ENCODE measurements at regions not wholly inside any gene's neighbourhood (a gene's known extent, or its start where the extent isn't known, plus 50 kb on each side); places are given as distances from the start of the nearest gene placed in this dataset.

DNA sequence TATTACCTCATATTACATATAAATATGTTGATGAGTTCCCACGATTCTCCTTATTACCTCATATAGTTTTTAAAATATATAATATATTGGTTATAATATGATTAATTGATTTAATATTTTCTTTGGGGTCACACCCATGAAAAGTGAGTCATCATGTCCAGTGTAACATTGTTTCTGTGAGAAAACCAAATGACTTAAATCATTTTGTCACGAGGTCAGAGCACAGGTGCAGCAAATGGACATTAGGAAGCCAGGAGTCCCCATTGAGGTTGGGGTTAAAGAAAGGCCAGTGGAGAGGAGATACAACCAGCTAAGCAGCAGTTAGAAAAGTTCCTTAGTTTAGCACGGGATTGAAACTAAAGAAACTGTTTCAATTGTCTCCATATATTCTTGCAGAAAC lies 133.9 kb upstream of the RAPGEF2 start:
- TF ChIP-seq NFIC (IDR thresholded peaks at IDR 0.05; ENCODE audit: borderline replicate concordance) (no peak), REST (IDR thresholded peaks at IDR 0.05; ENCODE audit: low read depth, low read length) (no peak), SMC3 (IDR thresholded peaks at IDR 0.05; ENCODE audit: low read depth, low read length) (no peak), YY1 (IDR thresholded peaks at IDR 0.05; ENCODE audit: low read depth) (no peak), POLR2AphosphoS5 (IDR thresholded peaks at IDR 0.05; ENCODE audit: low read depth, low read length) (no peak), SIN3A (IDR thresholded peaks at IDR 0.05; ENCODE audit: borderline replicate concordance, low read depth, low read length) (no peak), RFX5 (IDR thresholded peaks at IDR 0.05; ENCODE audit: low read length) (no peak)
- TF ChIP-seq, protein P1, sequence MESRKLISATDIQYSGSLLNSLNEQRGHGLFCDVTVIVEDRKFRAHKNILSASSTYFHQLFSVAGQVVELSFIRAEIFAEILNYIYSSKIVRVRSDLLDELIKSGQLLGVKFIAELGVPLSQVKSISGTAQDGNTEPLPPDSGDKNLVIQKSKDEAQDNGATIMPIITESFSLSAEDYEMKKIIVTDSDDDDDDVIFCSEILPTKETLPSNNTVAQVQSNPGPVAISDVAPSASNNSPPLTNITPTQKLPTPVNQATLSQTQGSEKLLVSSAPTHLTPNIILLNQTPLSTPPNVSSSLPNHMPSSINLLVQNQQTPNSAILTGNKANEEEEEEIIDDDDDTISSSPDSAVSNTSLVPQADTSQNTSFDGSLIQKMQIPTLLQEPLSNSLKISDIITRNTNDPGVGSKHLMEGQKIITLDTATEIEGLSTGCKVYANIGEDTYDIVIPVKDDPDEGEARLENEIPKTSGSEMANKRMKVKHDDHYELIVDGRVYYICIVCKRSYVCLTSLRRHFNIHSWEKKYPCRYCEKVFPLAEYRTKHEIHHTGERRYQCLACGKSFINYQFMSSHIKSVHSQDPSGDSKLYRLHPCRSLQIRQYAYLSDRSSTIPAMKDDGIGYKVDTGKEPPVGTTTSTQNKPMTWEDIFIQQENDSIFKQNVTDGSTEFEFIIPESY (IDR thresholded peaks at IDR 0.05; ENCODE audit: borderline replicate concordance, low read depth), result no peak
- TF ChIP-seq, protein P2, sequence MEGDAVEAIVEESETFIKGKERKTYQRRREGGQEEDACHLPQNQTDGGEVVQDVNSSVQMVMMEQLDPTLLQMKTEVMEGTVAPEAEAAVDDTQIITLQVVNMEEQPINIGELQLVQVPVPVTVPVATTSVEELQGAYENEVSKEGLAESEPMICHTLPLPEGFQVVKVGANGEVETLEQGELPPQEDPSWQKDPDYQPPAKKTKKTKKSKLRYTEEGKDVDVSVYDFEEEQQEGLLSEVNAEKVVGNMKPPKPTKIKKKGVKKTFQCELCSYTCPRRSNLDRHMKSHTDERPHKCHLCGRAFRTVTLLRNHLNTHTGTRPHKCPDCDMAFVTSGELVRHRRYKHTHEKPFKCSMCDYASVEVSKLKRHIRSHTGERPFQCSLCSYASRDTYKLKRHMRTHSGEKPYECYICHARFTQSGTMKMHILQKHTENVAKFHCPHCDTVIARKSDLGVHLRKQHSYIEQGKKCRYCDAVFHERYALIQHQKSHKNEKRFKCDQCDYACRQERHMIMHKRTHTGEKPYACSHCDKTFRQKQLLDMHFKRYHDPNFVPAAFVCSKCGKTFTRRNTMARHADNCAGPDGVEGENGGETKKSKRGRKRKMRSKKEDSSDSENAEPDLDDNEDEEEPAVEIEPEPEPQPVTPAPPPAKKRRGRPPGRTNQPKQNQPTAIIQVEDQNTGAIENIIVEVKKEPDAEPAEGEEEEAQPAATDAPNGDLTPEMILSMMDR (IDR thresholded peaks at IDR 0.05), result no peak
- TF ChIP-seq, protein P3, sequence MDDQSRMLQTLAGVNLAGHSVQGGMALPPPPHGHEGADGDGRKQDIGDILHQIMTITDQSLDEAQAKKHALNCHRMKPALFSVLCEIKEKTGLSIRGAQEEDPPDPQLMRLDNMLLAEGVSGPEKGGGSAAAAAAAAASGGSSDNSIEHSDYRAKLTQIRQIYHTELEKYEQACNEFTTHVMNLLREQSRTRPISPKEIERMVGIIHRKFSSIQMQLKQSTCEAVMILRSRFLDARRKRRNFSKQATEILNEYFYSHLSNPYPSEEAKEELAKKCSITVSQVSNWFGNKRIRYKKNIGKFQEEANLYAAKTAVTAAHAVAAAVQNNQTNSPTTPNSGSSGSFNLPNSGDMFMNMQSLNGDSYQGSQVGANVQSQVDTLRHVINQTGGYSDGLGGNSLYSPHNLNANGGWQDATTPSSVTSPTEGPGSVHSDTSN (IDR thresholded peaks at IDR 0.05), result no peak

Data from SK-N-SH (cell line).